Natural killer cell (primary cell): ENCODE measurements at regions not wholly inside any gene's neighbourhood (a gene's known extent, or its start where the extent isn't known, plus 50 kb on each side); places are given as distances from the start of the nearest gene placed in this dataset.
"Not testable (repeated sequence)": the region's sequence is repeated elsewhere in the genome, so short reads cannot be mapped to it uniquely, and the experiment has no call there.

Experiments
- ATAC-seq, 3 donors: fragments of 150-1000 bp in 2 of 3; fragments of 200-7000 bp in 1 of 3; cut with Tn5 transposase; 1 replicate in 1 of 3; 2 replicates in 2 of 3; pipeline ENCODE4 v1.10.0; 2021; ENCODE audit warnings: mild to moderate bottlenecking in 2 of 3, moderate library complexity in 2 of 3
- DNase-seq, 2 donors: peaks; one replicate each; pipeline versions ENCODE4 v3.0.0 to v3.0.0-alpha.2; 2013 to 2021; ENCODE audit warnings: mixed read lengths in 1 of 2
- H3K27ac ChIP-seq: one replicate; pipeline ENCODE4 v1.5.1; 2013; ENCODE audit warnings: mild to moderate bottlenecking, low read length
- H3K27me3 ChIP-seq: one replicate; pipeline ENCODE4 v1.6.1; 2013; ENCODE audit warnings: low read length; ENCODE audit not compliant: control insufficient read depth, insufficient read depth
- H3K36me3 ChIP-seq: one replicate; pipeline ENCODE4 v1.6.1; 2013; ENCODE audit warnings: low read length; ENCODE audit not compliant: control insufficient read depth, insufficient read depth
- H3K4me1 ChIP-seq: one replicate; pipeline ENCODE4 v1.6.1; 2013; ENCODE audit warnings: low read length; ENCODE audit not compliant: control insufficient read depth, insufficient read depth
- H3K4me3 ChIP-seq: one replicate; pipeline ENCODE4 v1.5.1; 2013; ENCODE audit warnings: low read length
- H3K9me3 ChIP-seq: one replicate; pipeline ENCODE4 v1.6.1; 2013; ENCODE audit warnings: low read length; ENCODE audit not compliant: control insufficient read depth, insufficient read depth
- H3K27ac Mint-ChIP-seq, 2 donors: one replicate each; pipeline ENCODE4 v1.8.0; 2022; ENCODE audit warnings: mild to moderate bottlenecking in 2 of 2, mixed read lengths in 2 of 2, moderate library complexity in 1 of 2
- H3K27me3 Mint-ChIP-seq, 2 donors: one replicate each; pipeline ENCODE4 v1.8.0; 2022; ENCODE audit warnings: low read depth in 2 of 2, mixed read lengths in 2 of 2
- H3K36me3 Mint-ChIP-seq: one replicate; pipeline ENCODE4 v1.8.0; 2022; ENCODE audit warnings: mixed read lengths
- H3K4me1 Mint-ChIP-seq, 2 donors: one replicate each; pipeline ENCODE4 v1.8.0; 2022; ENCODE audit warnings: mixed read lengths in 2 of 2
- H3K4me3 Mint-ChIP-seq: one replicate; pipeline ENCODE4 v1.8.0; 2022; ENCODE audit warnings: mild to moderate bottlenecking, moderate library complexity, mixed read lengths
- H3K9me3 Mint-ChIP-seq, 2 donors: one replicate each; pipeline ENCODE4 v1.8.0; 2022; ENCODE audit warnings: mixed read lengths in 2 of 2
- WGBS: methylation state at CpG from one replicate; pipeline ENCODE4 v1.1.7; 2013; ENCODE audit warnings: missing lambda C conversion rate; ENCODE audit not compliant: insufficient coverage; 5-methylcytosine and 5-hydroxymethylcytosine counted together
- intact Hi-C: fragments of 100-400 bp; cut with micrococcal nuclease; formaldehyde crosslinking; loops from one replicate; pipeline ENCODE4 v1.14.2; 2022
- TF ChIP-seq, protein P1 (sequence below): fragments of 200-600 bp; IDR thresholded peaks from one replicate; pipeline ENCODE4 v1.8.0; 2022; ENCODE audit warnings: antibody characterized with exemption

- H3K27me3 Mint-ChIP-seq, result peaks cover 12 to 30% of the 10 kb centered on the region in 2 donors
- 78% methylated on average over 1 of the region's 1 CpG for WGBS
- no peaks in the 10 kb centered on the region for H3K36me3 Mint-ChIP-seq
These were observed 117.5 kb upstream of the VANGL1 start for GRCh38 chr1:115524236-115524635.

GRCh38 chr1:115522386-115522785 lies 119.4 kb upstream of the VANGL1 start:
- intact Hi-C loops, result no loop called here
- no peak overlapping the region for H3K4me3 Mint-ChIP-seq
- H3K9me3 ChIP-seq, result no peaks in the 10 kb centered on the region
- peaks cover 16 to 28% of the 10 kb centered on the region in 2 donors for H3K27me3 Mint-ChIP-seq
- H3K9me3 Mint-ChIP-seq, result peaks cover 0 to 2% of the 10 kb centered on the region in 2 donors
- no peak overlapping the region for H3K4me3 ChIP-seq
- no peaks in the 10 kb centered on the region for H3K36me3 Mint-ChIP-seq
- DNase-seq, result no peak
- no peaks in the 10 kb centered on the region for H3K27me3 ChIP-seq
- no peak overlapping the region for H3K27ac ChIP-seq
- TF ChIP-seq, protein P1, sequence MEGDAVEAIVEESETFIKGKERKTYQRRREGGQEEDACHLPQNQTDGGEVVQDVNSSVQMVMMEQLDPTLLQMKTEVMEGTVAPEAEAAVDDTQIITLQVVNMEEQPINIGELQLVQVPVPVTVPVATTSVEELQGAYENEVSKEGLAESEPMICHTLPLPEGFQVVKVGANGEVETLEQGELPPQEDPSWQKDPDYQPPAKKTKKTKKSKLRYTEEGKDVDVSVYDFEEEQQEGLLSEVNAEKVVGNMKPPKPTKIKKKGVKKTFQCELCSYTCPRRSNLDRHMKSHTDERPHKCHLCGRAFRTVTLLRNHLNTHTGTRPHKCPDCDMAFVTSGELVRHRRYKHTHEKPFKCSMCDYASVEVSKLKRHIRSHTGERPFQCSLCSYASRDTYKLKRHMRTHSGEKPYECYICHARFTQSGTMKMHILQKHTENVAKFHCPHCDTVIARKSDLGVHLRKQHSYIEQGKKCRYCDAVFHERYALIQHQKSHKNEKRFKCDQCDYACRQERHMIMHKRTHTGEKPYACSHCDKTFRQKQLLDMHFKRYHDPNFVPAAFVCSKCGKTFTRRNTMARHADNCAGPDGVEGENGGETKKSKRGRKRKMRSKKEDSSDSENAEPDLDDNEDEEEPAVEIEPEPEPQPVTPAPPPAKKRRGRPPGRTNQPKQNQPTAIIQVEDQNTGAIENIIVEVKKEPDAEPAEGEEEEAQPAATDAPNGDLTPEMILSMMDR, result no peak
- no peak for ATAC-seq
- H3K4me1 ChIP-seq, result no peaks in the 10 kb centered on the region
- no peaks in the 10 kb centered on the region for H3K36me3 ChIP-seq
- no peaks in the 10 kb centered on the region for H3K4me1 Mint-ChIP-seq
- no peak overlapping the region for H3K27ac Mint-ChIP-seq

More at GRCh38 chr1:115524236-115524635, 117.5 kb upstream of the VANGL1 start:
- Mint-ChIP-seq H3K4me3 (no peak overlapping the region), H3K4me1 (no peaks in the 10 kb centered on the region), H3K27ac (no peak overlapping the region), H3K9me3 (peaks cover 0 to 2% of the 10 kb centered on the region in 2 donors)
- Histone ChIP-seq H3K27me3 (no peaks in the 10 kb centered on the region), H3K9me3 (no peaks in the 10 kb centered on the region), H3K27ac (no peak overlapping the region), H3K4me3 (no peak overlapping the region), H3K4me1 (no peaks in the 10 kb centered on the region), H3K36me3 (no peaks in the 10 kb centered on the region)
- TF ChIP-seq, protein P1, result no peak
- DNase-seq, result no peak
- intact Hi-C loops, result no loop called here
- no peak for ATAC-seq

GRCh38 chr1:115515270-115515669 lies 126.5 kb upstream of the VANGL1 start:
- H3K4me1 Mint-ChIP-seq, result no peaks in the 10 kb centered on the region
- no peaks in the 10 kb centered on the region for H3K27me3 ChIP-seq
- intact Hi-C loops, result no loop called here
- H3K9me3 ChIP-seq, result peaks cover 8% of the 10 kb centered on the region
- DNase-seq (no peak), ATAC-seq (no peak)
- H3K9me3 Mint-ChIP-seq, result peaks cover 0 to under 1% of the 10 kb centered on the region in 2 donors
- H3K27me3 Mint-ChIP-seq, result peaks cover 11 to 16% of the 10 kb centered on the region in 2 donors
- TF ChIP-seq, protein P1, result no peak
- no peaks in the 10 kb centered on the region for H3K4me1 ChIP-seq
- H3K27ac ChIP-seq, result no peak overlapping the region
- no peaks in the 10 kb centered on the region for H3K36me3 ChIP-seq
- no peak overlapping the region for H3K4me3 Mint-ChIP-seq
- no peaks in the 10 kb centered on the region for H3K36me3 Mint-ChIP-seq
- no peak overlapping the region for H3K4me3 ChIP-seq
- no peak overlapping the region for H3K27ac Mint-ChIP-seq
- 91% methylated on average over 4 of the region's 4 CpGs for WGBS

DNA sequence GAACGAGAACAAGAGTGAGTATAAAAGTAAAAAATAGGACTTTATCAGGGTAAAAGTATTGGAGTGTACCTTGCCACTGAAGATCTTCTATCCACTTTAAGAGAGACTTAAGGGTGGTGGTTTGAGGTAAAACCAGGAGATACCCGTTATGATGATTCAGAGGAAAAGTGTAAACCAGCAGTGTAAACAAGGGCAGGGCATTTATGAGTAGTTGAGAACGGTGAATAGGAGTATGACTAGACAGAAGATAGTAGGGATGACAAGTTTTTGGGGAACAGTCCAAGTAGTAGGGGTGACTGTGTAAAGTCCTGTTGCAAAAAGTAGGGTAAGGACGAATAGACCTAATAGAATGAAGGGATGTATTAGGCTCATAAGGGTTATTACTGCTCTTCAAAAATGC lies 131.5 kb upstream of the VANGL1 start:
- H3K4me1 Mint-ChIP-seq, H3K4me3 Mint-ChIP-seq, H3K36me3 Mint-ChIP-seq, intact Hi-C loops, H3K36me3 ChIP-seq, ATAC-seq, H3K4me3 ChIP-seq, H3K27me3 ChIP-seq, H3K9me3 ChIP-seq, DNase-seq, H3K27ac ChIP-seq, H3K9me3 Mint-ChIP-seq, H3K27me3 Mint-ChIP-seq, H3K27ac Mint-ChIP-seq, H3K4me1 ChIP-seq: not testable (repeated sequence)
- 72% methylated on average over 4 of the region's 4 CpGs for WGBS
